Thyroid gland (tissue), 4 donors: ENCODE measurements at regions not wholly inside any gene's neighbourhood (a gene's known extent, or its start where the extent isn't known, plus 50 kb on each side); places are given as distances from the start of the nearest gene placed in this dataset.

ENCODE experiments used
- POLR2A ChIP-seq, 2 donors: fragments of 450-650 bp; IDR thresholded peaks; one replicate each; pipeline ENCODE4 v1.6.1; 2017; ENCODE audit warnings: antibody characterized with exemption in 2 of 2, mild to moderate bottlenecking in 2 of 2, moderate library complexity in 1 of 2
- TF ChIP-seq, protein P1 (sequence below), 6 experiments: fragments of 200-600 bp in 3 of 6; fragments of 450-650 bp in 3 of 6; sonication (generic) in 3 of 6; IDR thresholded peaks; one replicate each; pipeline ENCODE4 v1.5.1; 2016 to 2019; ENCODE audit warnings: antibody characterized with exemption in 6 of 6, mild to moderate bottlenecking in 2 of 6, inconsistent platforms in 1 of 6, moderate library complexity in 1 of 6

GRCh38 chr21:40926238-40926637 lies 79.3 kb upstream of the DSCAM start:
- no peak for TF ChIP-seq POLR2A (IDR thresholded peaks at IDR 0.05)
- TF ChIP-seq, protein P1, sequence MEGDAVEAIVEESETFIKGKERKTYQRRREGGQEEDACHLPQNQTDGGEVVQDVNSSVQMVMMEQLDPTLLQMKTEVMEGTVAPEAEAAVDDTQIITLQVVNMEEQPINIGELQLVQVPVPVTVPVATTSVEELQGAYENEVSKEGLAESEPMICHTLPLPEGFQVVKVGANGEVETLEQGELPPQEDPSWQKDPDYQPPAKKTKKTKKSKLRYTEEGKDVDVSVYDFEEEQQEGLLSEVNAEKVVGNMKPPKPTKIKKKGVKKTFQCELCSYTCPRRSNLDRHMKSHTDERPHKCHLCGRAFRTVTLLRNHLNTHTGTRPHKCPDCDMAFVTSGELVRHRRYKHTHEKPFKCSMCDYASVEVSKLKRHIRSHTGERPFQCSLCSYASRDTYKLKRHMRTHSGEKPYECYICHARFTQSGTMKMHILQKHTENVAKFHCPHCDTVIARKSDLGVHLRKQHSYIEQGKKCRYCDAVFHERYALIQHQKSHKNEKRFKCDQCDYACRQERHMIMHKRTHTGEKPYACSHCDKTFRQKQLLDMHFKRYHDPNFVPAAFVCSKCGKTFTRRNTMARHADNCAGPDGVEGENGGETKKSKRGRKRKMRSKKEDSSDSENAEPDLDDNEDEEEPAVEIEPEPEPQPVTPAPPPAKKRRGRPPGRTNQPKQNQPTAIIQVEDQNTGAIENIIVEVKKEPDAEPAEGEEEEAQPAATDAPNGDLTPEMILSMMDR (IDR thresholded peaks at IDR 0.05), result no peak
